Smooth muscle cell (in vitro differentiated cells): ENCODE measurements at regions not wholly inside any gene's neighbourhood (a gene's known extent, or its start where the extent isn't known, plus 50 kb on each side); places are given as distances from the start of the nearest gene placed in this dataset.

Experiments used
- DNase-seq: peaks from one replicate; lab custom pipeline; 2025; ENCODE audit not compliant: unreplicated experiment; lab: John Stamatoyannopoulos, UW
- H2AFZ ChIP-seq: fragments of 200-600 bp; sonication (generic); 2 replicates; pipeline ENCODE4 v1.6.0; 2016; ENCODE audit warnings: antibody characterized with exemption, low read depth, mild to moderate bottlenecking
- H3F3A ChIP-seq: fragments of 200-600 bp; sonication (generic); 2 replicates; pipeline ENCODE4 v1.6.0; 2017; ENCODE audit warnings: antibody characterized with exemption, low read depth
- H3K27ac ChIP-seq: fragments of 200-600 bp; sonication (generic); 2 replicates; pipeline ENCODE4 v1.5.1; 2016; ENCODE audit warnings: low read depth, mild to moderate bottlenecking
- H3K27me3 ChIP-seq: fragments of 200-600 bp; sonication (generic); 2 replicates; pipeline ENCODE4 v1.6.1; 2016; ENCODE audit warnings: low read depth, mild to moderate bottlenecking
- H3K36me3 ChIP-seq: fragments of 200-600 bp; sonication (generic); 2 replicates; pipeline ENCODE4 v1.5.1; 2016; ENCODE audit warnings: low read depth
- H3K4me1 ChIP-seq: fragments of 200-600 bp; sonication (generic); 2 replicates; pipeline ENCODE4 v1.5.1; 2016; ENCODE audit warnings: low read depth
- H3K4me2 ChIP-seq: fragments of 200-600 bp; sonication (generic); 2 replicates; pipeline ENCODE4 v1.6.0; 2016; ENCODE audit warnings: mild to moderate bottlenecking
- H3K4me3 ChIP-seq: fragments of 200-600 bp; sonication (generic); 2 replicates; pipeline ENCODE4 v1.5.1; 2016; ENCODE audit warnings: mild to moderate bottlenecking
- H3K79me2 ChIP-seq: fragments of 200-600 bp; sonication (generic); 2 replicates; pipeline ENCODE4 v1.6.0; 2016; ENCODE audit warnings: low read depth, mild to moderate bottlenecking
- H3K9ac ChIP-seq: fragments of 200-600 bp; sonication (generic); 2 replicates; pipeline ENCODE4 v1.6.0; 2016; ENCODE audit warnings: low read depth
- H3K9me3 ChIP-seq: fragments of 200-600 bp; sonication (generic); replicated peaks from 2 replicates; pipeline ENCODE4 v1.5.1; 2016; ENCODE audit warnings: low read depth
- H4K20me1 ChIP-seq: fragments of 200-600 bp; sonication (generic); 2 replicates; pipeline ENCODE4 v1.6.0; 2016; ENCODE audit warnings: low read depth
- CTCF ChIP-seq: fragments of 200-600 bp; sonication (generic); IDR thresholded peaks from 2 replicates; pipeline ENCODE4 v1.5.1; 2017; ENCODE audit warnings: borderline replicate concordance, mild to moderate bottlenecking, antibody characterized with exemption; ENCODE audit not compliant: insufficient read depth, poor library complexity, severe bottlenecking
- WGBS: methylation state at CpG from one replicate; pipeline ENCODE4 v1.1.7; 2016; ENCODE audit warnings: low lambda C conversion rate; 5-methylcytosine and 5-hydroxymethylcytosine counted together

- no peaks in the 10 kb centered on the region for H3K27me3 ChIP-seq
- H3K79me2 ChIP-seq, result no peaks in the 10 kb centered on the region
- H4K20me1 ChIP-seq, result no peaks in the 10 kb centered on the region
- no peak overlapping the region for H3K4me3 ChIP-seq
- H3K27ac ChIP-seq, result no peak overlapping the region
- no peaks in the 10 kb centered on the region for H3K4me1 ChIP-seq
- H3K9me3 ChIP-seq, result no peaks in the 10 kb centered on the region
- WGBS, result 95% methylated on average over 2 of the region's 2 CpGs
- H3K36me3 ChIP-seq, result no peaks in the 10 kb centered on the region
- H3K4me2 ChIP-seq, result no peak overlapping the region
- H3F3A ChIP-seq, result no peaks in the 10 kb centered on the region
- no peak for DNase-seq
- H3K9ac ChIP-seq, result no peak overlapping the region
- TF ChIP-seq CTCF, result no peak
- H2AFZ ChIP-seq, result no peak overlapping the region
These were observed 100.2 kb upstream of the REG3G start for GRCh38 chr2:78925258-78925657.

GRCh38 chr2:78928502-78928901, 97.0 kb upstream of the REG3G start:
- H3K4me3 ChIP-seq, result no peak overlapping the region
- H3K9me3 ChIP-seq, result no peaks in the 10 kb centered on the region
- H2AFZ ChIP-seq, result no peak overlapping the region
- no peak for DNase-seq
- no peak overlapping the region for H3K9ac ChIP-seq
- no peaks in the 10 kb centered on the region for H3K79me2 ChIP-seq
- H3K27ac ChIP-seq, result no peak overlapping the region
- TF ChIP-seq CTCF, result no peak
- whole genome bisulfite sequencing, result 100% methylated on average over 1 of the region's 1 CpG
- H4K20me1 ChIP-seq, result no peaks in the 10 kb centered on the region
- H3K27me3 ChIP-seq, result no peaks in the 10 kb centered on the region
- H3K4me1 ChIP-seq, result no peaks in the 10 kb centered on the region
- H3K4me2 ChIP-seq, result no peak overlapping the region
- H3K36me3 ChIP-seq, result no peaks in the 10 kb centered on the region
- no peaks in the 10 kb centered on the region for H3F3A ChIP-seq

- 69% methylated on average over 6 of the region's 6 CpGs for WGBS
- Histone ChIP-seq H3K36me3 (no peaks in the 10 kb centered on the region), H3K4me1 (no peaks in the 10 kb centered on the region), H3K4me2 (no peak overlapping the region), H3K9me3 (no peaks in the 10 kb centered on the region), H3K79me2 (no peaks in the 10 kb centered on the region), H3K27ac (no peak overlapping the region), H2AFZ (no peak overlapping the region), H4K20me1 (no peaks in the 10 kb centered on the region), H3K27me3 (no peaks in the 10 kb centered on the region), H3F3A (no peaks in the 10 kb centered on the region), H3K9ac (no peak overlapping the region), H3K4me3 (no peak overlapping the region)
- no peak for TF ChIP-seq CTCF
- DNase-seq, result no peak
These were observed 84.5 kb upstream of the REG3G start for GRCh38 chr2:78940998-78941397.

- Histone ChIP-seq H3K9me3 (no peaks in the 10 kb centered on the region), H3F3A (no peaks in the 10 kb centered on the region), H3K4me1 (no peaks in the 10 kb centered on the region), H3K9ac (no peak overlapping the region), H3K36me3 (no peaks in the 10 kb centered on the region), H3K79me2 (no peaks in the 10 kb centered on the region), H4K20me1 (no peaks in the 10 kb centered on the region), H3K4me3 (no peak overlapping the region), H2AFZ (no peak overlapping the region), H3K27me3 (no peaks in the 10 kb centered on the region), H3K27ac (peak overlapping the region; percentile 36), H3K4me2 (no peak overlapping the region)
- no peak for TF ChIP-seq CTCF
- WGBS, result 73% methylated on average over 2 of the region's 2 CpGs
- no peak for DNase-seq
These were observed 83.8 kb upstream of the REG3G start for GRCh38 chr2:78941751-78942150.
